ENCODE measurements at regions not wholly inside any gene's neighbourhood (a gene's known extent, or its start where the extent isn't known, plus 50 kb on each side); places are given as distances from the start of the nearest gene placed in this dataset.

DNA sequence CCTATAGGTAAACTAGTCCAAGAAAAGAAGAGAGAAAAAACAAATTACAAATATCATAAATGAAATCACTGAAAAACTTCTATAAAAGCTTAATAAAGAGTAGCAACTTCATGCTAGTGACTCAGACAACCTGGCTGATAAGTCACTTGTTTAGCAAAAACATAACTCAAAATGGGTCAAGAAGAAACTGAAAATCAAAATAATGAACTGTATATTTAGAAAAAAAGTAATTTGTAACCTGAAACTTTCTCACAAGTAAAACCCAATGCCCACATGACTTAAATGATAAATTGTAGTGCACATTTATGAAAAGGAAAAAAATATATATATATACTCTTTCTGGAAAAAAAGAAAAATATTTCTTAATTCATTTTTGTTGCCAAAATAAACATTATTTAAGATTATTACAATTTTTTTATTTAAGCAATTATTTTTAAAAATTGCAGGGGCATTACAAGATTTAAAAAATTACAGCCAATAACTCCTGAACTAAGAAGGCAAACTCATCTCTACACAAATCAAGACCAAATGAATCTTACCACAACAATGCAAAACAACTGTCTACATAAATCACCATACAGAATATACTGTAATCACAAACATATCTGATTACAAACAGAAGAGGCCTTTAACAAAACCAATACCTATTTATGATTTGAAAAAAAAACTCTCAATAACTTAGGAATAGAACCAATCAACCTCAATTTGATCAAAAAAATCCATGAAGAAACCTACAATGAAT lies 406.3 kb downstream of the CDH7 start:
- CTCF ChIA-PET (ENCODE audit: partially characterized antibody) = interaction anchor here (1.2 kb wide), 1 partner anchor 7 kb away, joined by 5 read pairs; no protein-coding TSS in a partner anchor
- no peak for FAIRE-seq
- TF ChIP-seq KDM1A (IDR thresholded peaks at IDR 0.05; ENCODE audit: borderline replicate concordance, low read length) (no peak), RNF2 (IDR thresholded peaks at IDR 0.05; ENCODE audit: borderline replicate concordance, low read depth, low read length, missing control alignments, poor library complexity, severe bottlenecking) (no peak), RFX5 (IDR thresholded peaks at IDR 0.05; ENCODE audit: borderline replicate concordance, low read depth, low read length) (no peak), POLR2AphosphoS5 (IDR thresholded peaks at IDR 0.05; ENCODE audit: low read depth, low read length) (no peak), EZH2 (IDR thresholded peaks at IDR 0.05; ENCODE audit: low read depth, low read length, severe bottlenecking) (no peak), NANOG (IDR thresholded peaks at IDR 0.05; ENCODE audit: insufficient read depth, low read depth, low read length, poor library complexity, severe bottlenecking) (no peak), RBBP5 (IDR thresholded peaks at IDR 0.05; ENCODE audit: borderline replicate concordance, low read depth, low read length) (no peak), YY1 (IDR thresholded peaks at IDR 0.05; ENCODE audit: low read depth, low read length) (no peak)
- TF ChIP-seq, protein P1, sequence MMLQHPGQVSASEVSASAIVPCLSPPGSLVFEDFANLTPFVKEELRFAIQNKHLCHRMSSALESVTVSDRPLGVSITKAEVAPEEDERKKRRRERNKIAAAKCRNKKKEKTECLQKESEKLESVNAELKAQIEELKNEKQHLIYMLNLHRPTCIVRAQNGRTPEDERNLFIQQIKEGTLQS (IDR thresholded peaks at IDR 0.05; ENCODE audit: insufficient read depth, low read depth, low read length) = no peak
- TF ChIP-seq, protein P2, sequence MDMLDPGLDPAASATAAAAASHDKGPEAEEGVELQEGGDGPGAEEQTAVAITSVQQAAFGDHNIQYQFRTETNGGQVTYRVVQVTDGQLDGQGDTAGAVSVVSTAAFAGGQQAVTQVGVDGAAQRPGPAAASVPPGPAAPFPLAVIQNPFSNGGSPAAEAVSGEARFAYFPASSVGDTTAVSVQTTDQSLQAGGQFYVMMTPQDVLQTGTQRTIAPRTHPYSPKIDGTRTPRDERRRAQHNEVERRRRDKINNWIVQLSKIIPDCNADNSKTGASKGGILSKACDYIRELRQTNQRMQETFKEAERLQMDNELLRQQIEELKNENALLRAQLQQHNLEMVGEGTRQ (IDR thresholded peaks at IDR 0.05; ENCODE audit: low read length) = no peak
- TF ChIP-seq, protein P3, sequence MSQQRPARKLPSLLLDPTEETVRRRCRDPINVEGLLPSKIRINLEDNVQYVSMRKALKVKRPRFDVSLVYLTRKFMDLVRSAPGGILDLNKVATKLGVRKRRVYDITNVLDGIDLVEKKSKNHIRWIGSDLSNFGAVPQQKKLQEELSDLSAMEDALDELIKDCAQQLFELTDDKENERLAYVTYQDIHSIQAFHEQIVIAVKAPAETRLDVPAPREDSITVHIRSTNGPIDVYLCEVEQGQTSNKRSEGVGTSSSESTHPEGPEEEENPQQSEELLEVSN (IDR thresholded peaks at IDR 0.05) = no peak

More for the DNA sequence above, 406.3 kb downstream of the CDH7 start:
- Histone ChIP-seq H2AFZ (ENCODE audit: low read length) (no peak overlapping the region), H2BK5ac (ENCODE audit: low read depth, low read length) (no peak overlapping the region), H2BK20ac (ENCODE audit: low read length) (no peak overlapping the region), H3K27me3 (replicated peaks in 1 of 4; ENCODE audit: control insufficient read depth in 3 of 4, extremely low read depth in 1 of 4, insufficient read depth in 3 of 4, low read length in 3 of 4) (no peaks in the 10 kb centered on the region), H4K91ac (replicated peaks; ENCODE audit: insufficient read length, low read length) (no peak overlapping the region), H3K4me3 (ENCODE audit: extremely low read depth in 1 of 4, insufficient read depth in 2 of 4, low read depth in 3 of 4, low read length in 4 of 4) (no peak overlapping the region), H3K4me1 (replicated peaks in 1 of 4; ENCODE audit: control insufficient read depth in 3 of 4, insufficient read depth in 4 of 4, low read length in 3 of 4) (no peaks in the 10 kb centered on the region), H2BK12ac (ENCODE audit: low read depth, low read length) (no peak overlapping the region), H3K27ac (ENCODE audit: low read depth, low read length) (no peak overlapping the region), H3K14ac (ENCODE audit: insufficient read length) (no peak overlapping the region), H2BK120ac (replicated peaks; ENCODE audit: low read depth, low read length) (no peak overlapping the region), H3K79me2 (ENCODE audit: control insufficient read depth in 1 of 2, insufficient read depth in 2 of 2, low read length in 2 of 2) (no peaks in the 10 kb centered on the region), H4K5ac (ENCODE audit: insufficient read length, low read depth, low read length) (no peak overlapping the region), H4K8ac (ENCODE audit: extremely low read depth, insufficient read depth, low read length) (no peak overlapping the region), H3K9ac (replicated peaks in 1 of 4; ENCODE audit: extremely low read depth in 1 of 4, low read depth in 3 of 4, low read length in 3 of 4) (no peak overlapping the region), H2AK5ac (ENCODE audit: low read depth, low read length) (no peak overlapping the region), H3K23me2 (ENCODE audit: low read depth, low read length) (no peaks in the 10 kb centered on the region), H3K23ac (ENCODE audit: insufficient read length) (no peak overlapping the region), H3K4ac (replicated peaks; ENCODE audit: insufficient read length, low read depth, low read length) (no peak overlapping the region), H4K20me1 (replicated peaks in 1 of 2; ENCODE audit: control insufficient read depth in 1 of 2, insufficient read depth in 2 of 2, low read length in 2 of 2) (no peaks in the 10 kb centered on the region), H3K18ac (ENCODE audit: extremely low read depth, low read length) (no peak overlapping the region), H3K79me1 (ENCODE audit: low read depth, low read length) (no peaks in the 10 kb centered on the region), H2BK15ac (ENCODE audit: low read length) (no peak overlapping the region), H3K4me2 (ENCODE audit: insufficient read depth in 1 of 2, low read depth in 2 of 2, low read length in 2 of 2) (no peak overlapping the region), H3K56ac (replicated peaks; ENCODE audit: insufficient read length, low read depth, low read length) (no peak overlapping the region), H3K36me3 (ENCODE audit: control insufficient read depth in 2 of 4, insufficient read depth in 4 of 4, low read length in 3 of 4) (no peaks in the 10 kb centered on the region), H3K9me3 (ENCODE audit: insufficient read depth in 2 of 2, low read depth in 1 of 2, low read length in 1 of 2) (no peaks in the 10 kb centered on the region)
- no peak for DNase-seq (ENCODE audit: low read depth in 1 of 2, low spot score in 2 of 2)
- POLR2A ChIA-PET (ENCODE audit: partially characterized antibody) = no interaction called here
